GM12878 (cell line): ENCODE measurements at regions not wholly inside any gene's neighbourhood (a gene's known extent, or its start where the extent isn't known, plus 50 kb on each side); places are given as distances from the start of the nearest gene placed in this dataset.

Experiments
- ATAC-seq: fragments of 200-7000 bp; cut with Tn5 transposase; 3 replicates; pipeline ENCODE4 v1.9.1; 2020; ENCODE audit warnings: mild to moderate bottlenecking, moderate library complexity
- BruUV-seq: library from RNA; stranded (reverse); fragments of 400-500 nt; replicated peaks from 2 replicates; lab custom pipeline; 2021; lab: Mats Ljungman, UMichigan
- CTCF ChIA-PET: fragments of 300-600 bp; sonication (Branson Sonifier 250); formaldehyde crosslinking; extraction: SDS; loops from one replicate; lab custom pipeline; 2021; ENCODE audit warnings: inconsistent platforms; lab: Yijun Ruan, JAX
- POLR2A ChIA-PET: fragments of 350-600 bp; formaldehyde crosslinking; extraction: SDS; loops from one replicate; lab custom pipeline; 2021; ENCODE audit warnings: inconsistent platforms; lab: Charles Lee
- RAD21 ChIA-PET: fragments of 300-600 bp; sonication (Branson Sonifier 250); formaldehyde crosslinking; loops from one replicate; lab custom pipeline; 2023; ENCODE audit warnings: antibody characterized with exemption; ENCODE audit not compliant: unreplicated experiment; lab: Charles Lee
- SMC1A ChIA-PET: fragments of 300-600 bp; sonication (Branson Sonifier 250); formaldehyde crosslinking; loops from one replicate; lab custom pipeline; 2023; ENCODE audit not compliant: unreplicated experiment, uncharacterized antibody; lab: Charles Lee
- DNase-seq: peaks from one replicate; pipeline ENCODE4 v3.0.0-alpha.2; 2011; ENCODE audit warnings: low read depth, low spot score
- FAIRE-seq: peaks from 3 replicates; lab custom pipeline; 2011; peaks lifted over from hg19 to GRCh38; lab: Jason Lieb, UNC
- H2AFZ ChIP-seq: 2 replicates; pipeline ENCODE4 v1.6.0; 2011; ENCODE audit warnings: low read depth, low read length, control low read depth; ENCODE audit not compliant: control insufficient read depth
- H3K27ac ChIP-seq: 2 replicates; pipeline ENCODE4 v1.5.1; 2011; ENCODE audit warnings: control low read depth; ENCODE audit not compliant: control insufficient read depth, insufficient read depth
- H3K27me3 ChIP-seq, 2 experiments: replicated peaks in 1 of 2; 2 replicates each; pipeline versions ENCODE4 v1.6.0 to v1.6.1; 2011; ENCODE audit warnings: low read length in 1 of 2; ENCODE audit not compliant: control insufficient read depth in 2 of 2, insufficient read depth in 2 of 2
- H3K36me3 ChIP-seq, 2 experiments: 2 replicates each; pipeline ENCODE4 v1.5.1; 2011; ENCODE audit warnings: low read length in 1 of 2; ENCODE audit not compliant: control insufficient read depth in 2 of 2, insufficient read depth in 2 of 2
- H3K4me1 ChIP-seq: 2 replicates; pipeline ENCODE4 v1.6.1; 2011; ENCODE audit warnings: mild to moderate bottlenecking, low read length, moderate library complexity, mixed read lengths; ENCODE audit not compliant: control insufficient read depth, insufficient read depth
- H3K4me2 ChIP-seq: 2 replicates; pipeline ENCODE4 v1.6.0; 2011; ENCODE audit warnings: control low read depth; ENCODE audit not compliant: control insufficient read depth, insufficient read depth
- H3K4me3 ChIP-seq: fragments of 200-600 bp; sonication (generic); 2 replicates; pipeline ENCODE4 v1.5.1; 2016
- H3K79me2 ChIP-seq: 2 replicates; pipeline ENCODE4 v1.6.0; 2011; ENCODE audit warnings: low read length; ENCODE audit not compliant: control insufficient read depth, insufficient read depth
- H3K9ac ChIP-seq: 2 replicates; pipeline ENCODE4 v1.8.0; 2011; ENCODE audit warnings: low read length, control low read depth, mixed read lengths; ENCODE audit not compliant: control insufficient read depth, insufficient read depth
- H3K9me3 ChIP-seq: replicated peaks from 3 replicates; pipeline ENCODE4 v1.5.1; 2011; ENCODE audit warnings: mild to moderate bottlenecking, low read length; ENCODE audit not compliant: control insufficient read depth, insufficient read depth
- H4K20me1 ChIP-seq: 2 replicates; pipeline ENCODE4 v1.6.0; 2011; ENCODE audit not compliant: control insufficient read depth, insufficient read depth
- CBFB ChIP-seq: IDR thresholded peaks from 2 replicates; pipeline ENCODE4 v1.6.1; 2016; ENCODE audit warnings: antibody characterized with exemption, low read depth
- CBX3 ChIP-seq: fragments of 200-600 bp; sonication (generic); IDR thresholded peaks from 2 replicates; pipeline ENCODE4 v1.6.1; 2016; ENCODE audit warnings: low read depth, borderline replicate concordance
- CHD4 ChIP-seq: fragments of 200-600 bp; sonication (generic); IDR thresholded peaks from 2 replicates; pipeline ENCODE4 v1.6.1; 2016; ENCODE audit warnings: mild to moderate bottlenecking
- FOXM1 ChIP-seq: IDR thresholded peaks from 2 replicates; pipeline ENCODE4 v1.6.1; 2012; ENCODE audit warnings: low read depth, mild to moderate bottlenecking, inconsistent platforms, low read length, moderate library complexity
- JUNB ChIP-seq: IDR thresholded peaks from 2 replicates; pipeline ENCODE4 v1.6.1; 2016; ENCODE audit warnings: antibody characterized with exemption, mild to moderate bottlenecking
- ZNF384 ChIP-seq: IDR thresholded peaks from 2 replicates; pipeline ENCODE4 v1.6.1; 2012; ENCODE audit warnings: low read depth, mild to moderate bottlenecking, low read length, improper control_type of control experiment, borderline replicate concordance
- WGBS: methylation state at CpG from one replicate; pipeline ENCODE4 v1.1.6; 2016; ENCODE audit warnings: low lambda C conversion rate; ENCODE audit not compliant: insufficient replicate concordance, insufficient coverage; ENCODE audit errors: missing lambda C conversion rate; 5-methylcytosine and 5-hydroxymethylcytosine counted together
- in situ Hi-C: fragments of 300-500 bp; cut with MboI; formaldehyde crosslinking; loops from 9 replicates; pipeline ENCODE4 v1.14.3; 2018; ENCODE audit warnings: mixed read lengths
- intact Hi-C: fragments of 100-400 bp; cut with micrococcal nuclease; formaldehyde crosslinking; loops from one replicate; pipeline ENCODE4 v1.14.2; 2022; ENCODE audit not compliant: unreplicated experiment
- TF ChIP-seq, protein P1 (sequence below): fragments of 450-650 bp; IDR thresholded peaks from 2 replicates; pipeline ENCODE4 v1.6.1; 2017; ENCODE audit warnings: mild to moderate bottlenecking, moderate library complexity
- TF ChIP-seq, protein P2 (sequence below): fragments of 450-650 bp; IDR thresholded peaks from 2 replicates; pipeline ENCODE4 v1.6.1; 2018; ENCODE audit warnings: borderline replicate concordance, mild to moderate bottlenecking; ENCODE audit not compliant: partially characterized antibody
- TF ChIP-seq, protein P3 (sequence below), 3 experiments: IDR thresholded peaks in 2 of 3; conservative IDR thresholded peaks in 1 of 3; 2 replicates each; pipeline ENCODE4 v1.5.1; 2011; ENCODE audit warnings: low read depth in 3 of 3, low read length in 3 of 3, mild to moderate bottlenecking in 3 of 3, control low read depth in 2 of 3, moderate library complexity in 2 of 3, inconsistent platforms in 1 of 3, mixed read lengths in 1 of 3; ENCODE audit not compliant: control insufficient read depth in 2 of 3, insufficient read depth in 1 of 3; ENCODE audit errors: extremely low read depth in 1 of 3

DNA sequence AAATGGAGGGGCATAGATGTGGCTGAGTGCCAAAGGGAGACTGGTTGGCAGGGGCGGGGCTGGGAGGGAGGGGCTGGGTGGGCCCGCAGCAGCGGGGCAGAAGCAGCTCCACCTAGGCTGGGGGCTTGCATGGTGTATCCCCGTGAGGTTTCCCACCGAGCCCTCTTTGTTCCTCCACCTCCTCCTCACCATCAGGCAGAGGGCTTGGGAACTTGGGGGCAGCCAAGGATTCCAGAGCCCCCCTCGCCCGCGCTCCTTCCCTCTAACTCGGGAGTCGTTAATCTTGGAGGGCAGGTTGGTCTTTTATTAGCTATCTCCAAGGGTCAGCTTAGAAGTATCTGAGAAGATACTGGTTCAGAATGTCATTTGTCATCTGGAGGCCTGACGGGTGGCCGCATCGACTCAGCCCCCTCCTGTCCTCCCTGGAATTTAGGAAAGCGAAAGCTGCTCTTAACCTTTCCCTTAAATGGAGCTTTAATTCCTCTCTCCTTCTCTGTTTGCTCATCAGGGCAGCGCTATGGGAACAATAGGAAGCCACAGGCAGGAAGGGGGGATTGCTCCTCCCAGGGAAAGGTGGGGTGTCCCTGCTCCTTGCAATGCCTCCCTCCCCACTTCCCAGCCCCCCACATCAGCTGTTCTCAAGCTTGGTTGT, 274.3 kb upstream of the XYLT1 start (continued):
- TF ChIP-seq, protein P1, sequence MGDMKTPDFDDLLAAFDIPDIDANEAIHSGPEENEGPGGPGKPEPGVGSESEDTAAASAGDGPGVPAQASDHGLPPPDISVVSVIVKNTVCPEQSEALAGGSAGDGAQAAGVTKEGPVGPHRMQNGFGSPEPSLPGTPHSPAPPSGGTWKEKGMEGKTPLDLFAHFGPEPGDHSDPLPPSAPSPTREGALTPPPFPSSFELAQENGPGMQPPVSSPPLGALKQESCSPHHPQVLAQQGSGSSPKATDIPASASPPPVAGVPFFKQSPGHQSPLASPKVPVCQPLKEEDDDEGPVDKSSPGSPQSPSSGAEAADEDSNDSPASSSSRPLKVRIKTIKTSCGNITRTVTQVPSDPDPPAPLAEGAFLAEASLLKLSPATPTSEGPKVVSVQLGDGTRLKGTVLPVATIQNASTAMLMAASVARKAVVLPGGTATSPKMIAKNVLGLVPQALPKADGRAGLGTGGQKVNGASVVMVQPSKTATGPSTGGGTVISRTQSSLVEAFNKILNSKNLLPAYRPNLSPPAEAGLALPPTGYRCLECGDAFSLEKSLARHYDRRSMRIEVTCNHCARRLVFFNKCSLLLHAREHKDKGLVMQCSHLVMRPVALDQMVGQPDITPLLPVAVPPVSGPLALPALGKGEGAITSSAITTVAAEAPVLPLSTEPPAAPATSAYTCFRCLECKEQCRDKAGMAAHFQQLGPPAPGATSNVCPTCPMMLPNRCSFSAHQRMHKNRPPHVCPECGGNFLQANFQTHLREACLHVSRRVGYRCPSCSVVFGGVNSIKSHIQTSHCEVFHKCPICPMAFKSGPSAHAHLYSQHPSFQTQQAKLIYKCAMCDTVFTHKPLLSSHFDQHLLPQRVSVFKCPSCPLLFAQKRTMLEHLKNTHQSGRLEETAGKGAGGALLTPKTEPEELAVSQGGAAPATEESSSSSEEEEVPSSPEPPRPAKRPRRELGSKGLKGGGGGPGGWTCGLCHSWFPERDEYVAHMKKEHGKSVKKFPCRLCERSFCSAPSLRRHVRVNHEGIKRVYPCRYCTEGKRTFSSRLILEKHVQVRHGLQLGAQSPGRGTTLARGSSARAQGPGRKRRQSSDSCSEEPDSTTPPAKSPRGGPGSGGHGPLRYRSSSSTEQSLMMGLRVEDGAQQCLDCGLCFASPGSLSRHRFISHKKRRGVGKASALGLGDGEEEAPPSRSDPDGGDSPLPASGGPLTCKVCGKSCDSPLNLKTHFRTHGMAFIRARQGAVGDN = no peak
- no peak for TF ChIP-seq FOXM1
- TF ChIP-seq CBFB = no peak
- TF ChIP-seq JUNB = no peak

DNA sequence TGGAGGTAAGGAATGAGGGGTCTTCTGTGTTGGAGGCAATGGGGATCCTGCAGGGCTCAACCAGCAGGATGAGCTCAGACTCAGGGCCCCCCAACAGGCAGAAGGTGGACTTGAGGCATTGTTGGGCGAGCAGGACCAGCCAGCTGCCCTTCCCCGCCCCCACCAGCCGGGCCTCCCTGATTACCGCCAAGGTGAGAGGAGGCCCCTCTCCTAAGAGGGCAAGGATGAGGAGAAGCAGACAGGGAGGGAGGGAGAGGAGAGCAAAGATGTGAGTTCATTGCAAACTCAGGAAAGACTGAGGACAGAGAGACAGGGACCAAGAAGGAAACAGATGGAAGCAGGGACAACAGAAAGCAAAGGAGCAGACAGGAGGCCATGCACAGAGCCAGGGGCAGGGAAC, 272.8 kb upstream of the XYLT1 start:
- ChIA-PET RAD21 (no interaction called here), SMC1A (no interaction called here), CTCF (no interaction called here), POLR2A (no interaction called here)
- Histone ChIP-seq H3K79me2 (no peaks in the 10 kb centered on the region), H3K4me3 (no peak overlapping the region), H3K27me3 (no peaks in the 10 kb centered on the region), H3K9me3 (no peaks in the 10 kb centered on the region), H2AFZ (no peak overlapping the region), H3K9ac (no peak overlapping the region), H3K36me3 (no peaks in the 10 kb centered on the region), H3K4me2 (no peak overlapping the region), H3K4me1 (no peaks in the 10 kb centered on the region), H4K20me1 (no peaks in the 10 kb centered on the region), H3K27ac (no peak overlapping the region)
- DNase-seq (no peak), FAIRE-seq (no peak), ATAC-seq (no peak)
- TF ChIP-seq, protein P2, sequence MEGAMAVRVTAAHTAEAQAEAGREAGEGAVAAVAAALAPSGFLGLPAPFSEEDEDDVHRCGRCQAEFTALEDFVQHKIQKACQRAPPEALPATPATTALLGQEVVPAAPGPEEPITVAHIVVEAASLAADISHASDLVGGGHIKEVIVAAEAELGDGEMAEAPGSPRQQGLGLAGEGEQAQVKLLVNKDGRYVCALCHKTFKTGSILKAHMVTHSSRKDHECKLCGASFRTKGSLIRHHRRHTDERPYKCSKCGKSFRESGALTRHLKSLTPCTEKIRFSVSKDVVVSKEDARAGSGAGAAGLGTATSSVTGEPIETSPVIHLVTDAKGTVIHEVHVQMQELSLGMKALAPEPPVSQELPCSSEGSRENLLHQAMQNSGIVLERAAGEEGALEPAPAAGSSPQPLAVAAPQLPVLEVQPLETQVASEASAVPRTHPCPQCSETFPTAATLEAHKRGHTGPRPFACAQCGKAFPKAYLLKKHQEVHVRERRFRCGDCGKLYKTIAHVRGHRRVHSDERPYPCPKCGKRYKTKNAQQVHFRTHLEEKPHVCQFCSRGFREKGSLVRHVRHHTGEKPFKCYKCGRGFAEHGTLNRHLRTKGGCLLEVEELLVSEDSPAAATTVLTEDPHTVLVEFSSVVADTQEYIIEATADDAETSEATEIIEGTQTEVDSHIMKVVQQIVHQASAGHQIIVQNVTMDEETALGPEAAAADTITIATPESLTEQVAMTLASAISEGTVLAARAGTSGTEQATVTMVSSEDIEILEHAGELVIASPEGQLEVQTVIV = no peak
- no peak for TF ChIP-seq CBX3
- TF ChIP-seq ZNF384 = no peak
- no peak for TF ChIP-seq CHD4
- TF ChIP-seq, protein P3, sequence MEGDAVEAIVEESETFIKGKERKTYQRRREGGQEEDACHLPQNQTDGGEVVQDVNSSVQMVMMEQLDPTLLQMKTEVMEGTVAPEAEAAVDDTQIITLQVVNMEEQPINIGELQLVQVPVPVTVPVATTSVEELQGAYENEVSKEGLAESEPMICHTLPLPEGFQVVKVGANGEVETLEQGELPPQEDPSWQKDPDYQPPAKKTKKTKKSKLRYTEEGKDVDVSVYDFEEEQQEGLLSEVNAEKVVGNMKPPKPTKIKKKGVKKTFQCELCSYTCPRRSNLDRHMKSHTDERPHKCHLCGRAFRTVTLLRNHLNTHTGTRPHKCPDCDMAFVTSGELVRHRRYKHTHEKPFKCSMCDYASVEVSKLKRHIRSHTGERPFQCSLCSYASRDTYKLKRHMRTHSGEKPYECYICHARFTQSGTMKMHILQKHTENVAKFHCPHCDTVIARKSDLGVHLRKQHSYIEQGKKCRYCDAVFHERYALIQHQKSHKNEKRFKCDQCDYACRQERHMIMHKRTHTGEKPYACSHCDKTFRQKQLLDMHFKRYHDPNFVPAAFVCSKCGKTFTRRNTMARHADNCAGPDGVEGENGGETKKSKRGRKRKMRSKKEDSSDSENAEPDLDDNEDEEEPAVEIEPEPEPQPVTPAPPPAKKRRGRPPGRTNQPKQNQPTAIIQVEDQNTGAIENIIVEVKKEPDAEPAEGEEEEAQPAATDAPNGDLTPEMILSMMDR (IDR thresholded peaks at IDR 0.05 in 2 of 3, conservative IDR thresholded peaks at IDR 0.05 in 1 of 3; ENCODE audit: control insufficient read depth in 2 of 3, extremely low read depth in 1 of 3, insufficient read depth in 1 of 3, low read depth in 3 of 3, low read length in 3 of 3) = no peak
- 65% methylated on average over 4 of the region's 4 CpGs for WGBS
- BruUV-seq = no TSS peak
- intact Hi-C loops = no loop called here
- in situ Hi-C loops = no loop called here
